Tibial nerve (tissue), 4 donors: ENCODE measurements at regions not wholly inside any gene's neighbourhood (a gene's known extent, or its start where the extent isn't known, plus 50 kb on each side); places are given as distances from the start of the nearest gene placed in this dataset.
"Not testable (repeated sequence)": the region's sequence is repeated elsewhere in the genome, so short reads cannot be mapped to it uniquely, and the experiment has no call there.

ENCODE experiments used
- DNase-seq, 2 donors: peaks; one replicate each; pipeline ENCODE4 v3.0.0-alpha.2; 2019; ENCODE audit warnings: low spot score in 2 of 2
- H3K27ac ChIP-seq, 4 donors: fragments of 200-600 bp; sonication (generic) in 3 of 4; one replicate each; pipeline ENCODE4 v1.5.1; 2017 to 2019; ENCODE audit warnings: mild to moderate bottlenecking in 1 of 4
- H3K27me3 ChIP-seq, 2 donors: fragments of 200-600 bp; sonication (generic) in 1 of 2; one replicate each; pipeline versions ENCODE4 v1.5.1 to v1.6.0; 2017 to 2019
- H3K36me3 ChIP-seq, 3 donors: fragments of 200-600 bp; sonication (generic); one replicate each; pipeline ENCODE4 v1.5.1; 2018 to 2019
- H3K4me1 ChIP-seq, 4 donors: fragments of 200-600 bp; sonication (generic) in 3 of 4; one replicate each; pipeline ENCODE4 v1.5.1; 2017 to 2019
- H3K4me3 ChIP-seq, 4 donors: fragments of 200-600 bp; sonication (generic) in 3 of 4; one replicate each; pipeline ENCODE4 v1.5.1; 2017 to 2019; ENCODE audit warnings: mild to moderate bottlenecking in 1 of 4, moderate library complexity in 1 of 4
- H3K9me3 ChIP-seq, 4 donors: fragments of 200-600 bp; sonication (generic) in 3 of 4; one replicate each; pipeline ENCODE4 v1.5.1; 2017 to 2019
- EP300 ChIP-seq, 2 donors: sonication (generic); formaldehyde crosslinking; IDR thresholded peaks; one replicate each; pipeline ENCODE4 v1.6.1; 2017; ENCODE audit warnings: antibody characterized with exemption in 2 of 2, mild to moderate bottlenecking in 1 of 2
- POLR2A ChIP-seq, 2 donors: fragments of 450-650 bp; IDR thresholded peaks; one replicate each; pipeline ENCODE4 v1.6.1; 2017; ENCODE audit warnings: antibody characterized with exemption in 2 of 2, mild to moderate bottlenecking in 2 of 2, moderate library complexity in 2 of 2
- WGBS, 2 donors: methylation state at CpG; one replicate each; pipeline ENCODE4 v1.1.5; 2018; 5-methylcytosine and 5-hydroxymethylcytosine counted together
- TF ChIP-seq, protein P1 (sequence below), 5 experiments: fragments of 200-600 bp in 3 of 5; fragments of 450-650 bp in 2 of 5; sonication (generic) in 3 of 5; IDR thresholded peaks; one replicate each; pipeline ENCODE4 v1.5.1; 2016 to 2019; ENCODE audit warnings: antibody characterized with exemption in 5 of 5, mild to moderate bottlenecking in 3 of 5, moderate library complexity in 2 of 5

- Histone ChIP-seq H3K27ac (no peak overlapping the region), H3K27me3 (no peaks in the 10 kb centered on the region), H3K4me3 (no peak overlapping the region), H3K4me1 (no peaks in the 10 kb centered on the region), H3K36me3 (no peaks in the 10 kb centered on the region), H3K9me3 (no peaks in the 10 kb centered on the region)
- TF ChIP-seq POLR2A (IDR thresholded peaks at IDR 0.05) (no peak), EP300 (IDR thresholded peaks at IDR 0.05) (no peak)
- TF ChIP-seq, protein P1, sequence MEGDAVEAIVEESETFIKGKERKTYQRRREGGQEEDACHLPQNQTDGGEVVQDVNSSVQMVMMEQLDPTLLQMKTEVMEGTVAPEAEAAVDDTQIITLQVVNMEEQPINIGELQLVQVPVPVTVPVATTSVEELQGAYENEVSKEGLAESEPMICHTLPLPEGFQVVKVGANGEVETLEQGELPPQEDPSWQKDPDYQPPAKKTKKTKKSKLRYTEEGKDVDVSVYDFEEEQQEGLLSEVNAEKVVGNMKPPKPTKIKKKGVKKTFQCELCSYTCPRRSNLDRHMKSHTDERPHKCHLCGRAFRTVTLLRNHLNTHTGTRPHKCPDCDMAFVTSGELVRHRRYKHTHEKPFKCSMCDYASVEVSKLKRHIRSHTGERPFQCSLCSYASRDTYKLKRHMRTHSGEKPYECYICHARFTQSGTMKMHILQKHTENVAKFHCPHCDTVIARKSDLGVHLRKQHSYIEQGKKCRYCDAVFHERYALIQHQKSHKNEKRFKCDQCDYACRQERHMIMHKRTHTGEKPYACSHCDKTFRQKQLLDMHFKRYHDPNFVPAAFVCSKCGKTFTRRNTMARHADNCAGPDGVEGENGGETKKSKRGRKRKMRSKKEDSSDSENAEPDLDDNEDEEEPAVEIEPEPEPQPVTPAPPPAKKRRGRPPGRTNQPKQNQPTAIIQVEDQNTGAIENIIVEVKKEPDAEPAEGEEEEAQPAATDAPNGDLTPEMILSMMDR (IDR thresholded peaks at IDR 0.05), result no peak
- 54 to 62% methylated on average over 4 of the region's 4 CpGs for WGBS, 2 donors
- no peak for DNase-seq
Observed at GRCh38 chr5:53406630-53407316, 73.7 kb upstream of the FST start.

GRCh38 chr5:53407373-53407772, 73.1 kb upstream of the FST start:
- WGBS, 2 donors, result 86 to 96% methylated on average over 1 of the region's 1 CpG
- no peaks in the 10 kb centered on the region for H3K27me3 ChIP-seq
- no peaks in the 10 kb centered on the region for H3K36me3 ChIP-seq
- no peaks in the 10 kb centered on the region for H3K4me1 ChIP-seq
- no peak overlapping the region for H3K27ac ChIP-seq
- H3K9me3 ChIP-seq, result no peaks in the 10 kb centered on the region
- DNase-seq, result no peak
- H3K4me3 ChIP-seq, result no peak overlapping the region
- TF ChIP-seq EP300 (IDR thresholded peaks at IDR 0.05) (no peak), POLR2A (IDR thresholded peaks at IDR 0.05) (no peak)
- TF ChIP-seq, protein P1 (IDR thresholded peaks at IDR 0.05), result no peak

DNA sequence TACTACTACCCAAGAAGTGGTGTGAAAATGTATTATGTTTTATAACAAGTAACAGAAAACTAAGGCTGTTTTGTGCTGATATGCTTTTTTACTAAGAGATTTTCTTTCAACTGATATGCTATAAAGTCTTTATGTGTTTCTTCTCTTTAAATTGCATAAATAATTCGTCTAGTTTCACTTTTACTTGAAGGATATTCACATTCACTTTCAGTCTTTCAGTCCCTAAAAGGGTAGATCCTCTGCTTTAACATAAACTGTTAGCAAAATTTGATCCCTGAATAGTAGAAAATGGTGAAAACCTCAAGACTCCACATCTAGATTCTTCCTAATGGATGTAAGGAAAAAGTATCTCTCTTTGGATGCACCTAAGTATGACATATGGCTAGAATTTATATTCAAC, 69.0 kb upstream of the FST start:
- no peaks in the 10 kb centered on the region for H3K4me1 ChIP-seq
- H3K9me3 ChIP-seq, result no peaks in the 10 kb centered on the region
- no peaks in the 10 kb centered on the region for H3K36me3 ChIP-seq
- no peaks in the 10 kb centered on the region for H3K27me3 ChIP-seq
- H3K4me3 ChIP-seq, result no peak overlapping the region
- H3K27ac ChIP-seq, result no peak overlapping the region
- TF ChIP-seq POLR2A (IDR thresholded peaks at IDR 0.05) (no peak), EP300 (IDR thresholded peaks at IDR 0.05) (no peak)
- TF ChIP-seq, protein P1 (IDR thresholded peaks at IDR 0.05), result no peak
- DNase-seq, result no peak
- WGBS, 2 donors, result 50 to 57% methylated on average over 1 of the region's 1 CpG

DNA sequence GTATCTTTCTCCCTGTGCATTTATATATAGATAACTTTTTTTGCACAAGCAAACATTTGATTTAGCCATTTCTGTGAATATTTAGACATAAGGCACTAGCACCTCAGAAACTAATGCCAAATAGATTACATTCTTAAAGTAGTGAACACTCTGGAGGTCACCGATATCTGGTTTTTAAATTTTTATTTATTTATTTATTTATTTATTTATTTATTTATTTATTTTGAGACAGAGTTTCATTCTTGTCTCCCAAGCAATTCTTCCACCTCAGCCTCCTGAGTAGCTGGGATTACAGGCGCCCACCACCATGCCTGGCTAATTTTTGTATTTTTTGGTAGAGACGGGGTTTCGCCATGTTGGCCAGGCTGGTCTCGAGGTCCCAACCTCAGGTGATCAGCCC, 67.9 kb upstream of the FST start:
- not testable (repeated sequence) for H3K27me3 ChIP-seq, H3K4me3 ChIP-seq, H3K9me3 ChIP-seq, H3K27ac ChIP-seq, H3K4me1 ChIP-seq, H3K36me3 ChIP-seq, DNase-seq
- 94 to 95% methylated on average over 5 of the region's 5 CpGs for WGBS, 2 donors

GRCh38 chr5:53416144-53416738, 64.2 kb upstream of the FST start:
- DNase-seq, result no peak
- no peaks in the 10 kb centered on the region for H3K27me3 ChIP-seq
- TF ChIP-seq, protein P1 (IDR thresholded peaks at IDR 0.05), result no peak
- no peak for TF ChIP-seq EP300 (IDR thresholded peaks at IDR 0.05)
- TF ChIP-seq POLR2A (IDR thresholded peaks at IDR 0.05), result no peak
- H3K27ac ChIP-seq, result no peak overlapping the region
- H3K9me3 ChIP-seq, result no peaks in the 10 kb centered on the region
- H3K36me3 ChIP-seq, result no peaks in the 10 kb centered on the region
- no peak overlapping the region for H3K4me3 ChIP-seq
- no peaks in the 10 kb centered on the region for H3K4me1 ChIP-seq
